Gastroesophageal sphincter (tissue), 4 donors: ENCODE measurements at regions not wholly inside any gene's neighbourhood (a gene's known extent, or its start where the extent isn't known, plus 50 kb on each side); places are given as distances from the start of the nearest gene placed in this dataset.

Source experiments
- ATAC-seq: fragments of 150-250 bp; one replicate; pipeline ENCODE4 v1.9.1; 2016; ENCODE audit warnings: mild to moderate bottlenecking, moderate library complexity
- H3K27ac ChIP-seq, 4 donors: fragments of 200-600 bp; sonication (generic) in 3 of 4; 1 replicate in 3 of 4; 2 replicates in 1 of 4; pipeline ENCODE4 v1.5.1; 2016 to 2019
- H3K27me3 ChIP-seq: fragments of 200-600 bp; sonication (generic); one replicate; pipeline ENCODE4 v1.5.1; 2019
- H3K36me3 ChIP-seq, 2 donors: fragments of 200-600 bp; sonication (generic); one replicate each; pipeline ENCODE4 v1.5.1; 2019; ENCODE audit warnings: control low read depth in 1 of 2
- H3K4me1 ChIP-seq, 3 donors: fragments of 200-600 bp; sonication (generic); 1 replicate in 2 of 3; 2 replicates in 1 of 3; pipeline ENCODE4 v1.5.1; 2016 to 2019; ENCODE audit warnings: control low read depth in 2 of 3
- H3K4me3 ChIP-seq, 2 donors: fragments of 200-600 bp; sonication (generic); one replicate each; pipeline ENCODE4 v1.5.1; 2019; ENCODE audit warnings: mild to moderate bottlenecking in 1 of 2, moderate library complexity in 1 of 2
- H3K9me3 ChIP-seq, 3 donors: fragments of 200-600 bp; sonication (generic); one replicate each; pipeline ENCODE4 v1.5.1; 2017 to 2019; ENCODE audit warnings: control low read depth in 2 of 3
- CTCF ChIP-seq, 4 experiments: fragments of 200-600 bp in 2 of 4; fragments of 450-650 bp in 2 of 4; sonication (generic) in 1 of 4; IDR thresholded peaks; one replicate each; pipeline ENCODE4 v1.5.1; 2017 to 2019; ENCODE audit warnings: antibody characterized with exemption in 4 of 4, mild to moderate bottlenecking in 2 of 4, moderate library complexity in 2 of 4
- EP300 ChIP-seq: sonication (generic); formaldehyde crosslinking; IDR thresholded peaks from one replicate; pipeline ENCODE4 v1.6.1; 2017; ENCODE audit warnings: antibody characterized with exemption, mild to moderate bottlenecking
- POLR2A ChIP-seq, 2 donors: fragments of 450-650 bp; IDR thresholded peaks; one replicate each; pipeline ENCODE4 v1.6.1; 2017; ENCODE audit warnings: antibody characterized with exemption in 2 of 2, mild to moderate bottlenecking in 2 of 2, moderate library complexity in 1 of 2
- POLR2AphosphoS5 ChIP-seq: sonication (generic); formaldehyde crosslinking; IDR thresholded peaks from one replicate; pipeline ENCODE4 v1.6.1; 2017; ENCODE audit warnings: antibody characterized with exemption
- WGBS, 2 donors: methylation state at CpG; one replicate each; pipeline ENCODE4 v1.1.5; 2018; ENCODE audit warnings: low coverage in 1 of 2; 5-methylcytosine and 5-hydroxymethylcytosine counted together

GRCh38 chr5:111836426-111836825, 79.4 kb upstream of the NREP start:
- Histone ChIP-seq H3K27ac (no peak overlapping the region), H3K36me3 (no peaks in the 10 kb centered on the region), H3K4me1 (no peaks in the 10 kb centered on the region), H3K27me3 (no peaks in the 10 kb centered on the region), H3K9me3 (no peaks in the 10 kb centered on the region), H3K4me3 (no peak overlapping the region)
- no peak for ATAC-seq
- TF ChIP-seq POLR2AphosphoS5 (no peak), CTCF (IDR thresholded peaks at IDR 0.05) (no peak), EP300 (no peak), POLR2A (IDR thresholded peaks at IDR 0.05) (no peak)

- no peaks in the 10 kb centered on the region for H3K4me1 ChIP-seq
- no peaks in the 10 kb centered on the region for H3K9me3 ChIP-seq
- H3K27ac ChIP-seq: no peak overlapping the region
- TF ChIP-seq POLR2A (IDR thresholded peaks at IDR 0.05): no peak
- TF ChIP-seq CTCF (IDR thresholded peaks at IDR 0.05): no peak
- TF ChIP-seq EP300: no peak
- no peak for TF ChIP-seq POLR2AphosphoS5
- H3K4me3 ChIP-seq: no peak overlapping the region
- no peaks in the 10 kb centered on the region for H3K36me3 ChIP-seq
- H3K27me3 ChIP-seq: no peaks in the 10 kb centered on the region
- WGBS, 2 donors: 86% methylated on average over 2 of the region's 2 CpGs; no CpG with 5 or more reads in 1 of the 2 donors
- no peak for ATAC-seq
Measured at GRCh38 chr5:111834926-111835599, 78.1 kb upstream of the NREP start.

- WGBS, 2 donors: 100% methylated on average over 1 of the region's 1 CpG
- no peak for TF ChIP-seq POLR2A (IDR thresholded peaks at IDR 0.05)
- no peak for TF ChIP-seq EP300
- no peak for TF ChIP-seq CTCF (IDR thresholded peaks at IDR 0.05)
- TF ChIP-seq POLR2AphosphoS5: no peak
- H3K4me1 ChIP-seq: no peaks in the 10 kb centered on the region
- H3K4me3 ChIP-seq: no peak overlapping the region
- no peak overlapping the region for H3K27ac ChIP-seq
- ATAC-seq: no peak
- no peaks in the 10 kb centered on the region for H3K9me3 ChIP-seq
- H3K27me3 ChIP-seq: no peaks in the 10 kb centered on the region
- H3K36me3 ChIP-seq: no peaks in the 10 kb centered on the region
Measured at GRCh38 chr5:111830333-111830732, 73.3 kb upstream of the NREP start.

- TF ChIP-seq CTCF (IDR thresholded peaks at IDR 0.05): no peak
- no peak for TF ChIP-seq EP300
- no peak for TF ChIP-seq POLR2AphosphoS5
- TF ChIP-seq POLR2A (IDR thresholded peaks at IDR 0.05): no peak
- WGBS, 2 donors: 82 to 100% methylated on average over 1 of the region's 1 CpG
- no peaks in the 10 kb centered on the region for H3K4me1 ChIP-seq
- H3K36me3 ChIP-seq: no peaks in the 10 kb centered on the region
- H3K27me3 ChIP-seq: no peaks in the 10 kb centered on the region
- H3K9me3 ChIP-seq: no peaks in the 10 kb centered on the region
- ATAC-seq: no peak
- no peak overlapping the region for H3K4me3 ChIP-seq
- H3K27ac ChIP-seq: no peak overlapping the region
Measured at GRCh38 chr5:111829701-111830100, 72.7 kb upstream of the NREP start.

- no peaks in the 10 kb centered on the region for H3K36me3 ChIP-seq
- H3K4me3 ChIP-seq: no peak overlapping the region
- no peaks in the 10 kb centered on the region for H3K27me3 ChIP-seq
- no peak for ATAC-seq
- no peaks in the 10 kb centered on the region for H3K4me1 ChIP-seq
- no peak overlapping the region for H3K27ac ChIP-seq
- 97% methylated on average over 5 of the region's 6 CpGs; no CpG with 5 or more reads in 1 of the 2 donors for WGBS, 2 donors
- TF ChIP-seq POLR2AphosphoS5 (no peak), CTCF (IDR thresholded peaks at IDR 0.05) (no peak), POLR2A (IDR thresholded peaks at IDR 0.05) (no peak), EP300 (no peak)
- H3K9me3 ChIP-seq: no peaks in the 10 kb centered on the region
Measured at GRCh38 chr5:111826064-111826463, 69.1 kb upstream of the NREP start.
